GM19035 (cell line): ENCODE measurements at regions not wholly inside any gene's neighbourhood (a gene's known extent, or its start where the extent isn't known, plus 50 kb on each side); places are given as distances from the start of the nearest gene placed in this dataset.
"Not testable (repeated sequence)": the region's sequence is repeated elsewhere in the genome, so short reads cannot be mapped to it uniquely, and the experiment has no call there.

ENCODE experiments used
- ATAC-seq: cut with Tn5 transposase; IDR thresholded peaks from one replicate; pipeline ENCODE4 v1.9.1; 2021; ENCODE audit not compliant: unreplicated experiment

DNA sequence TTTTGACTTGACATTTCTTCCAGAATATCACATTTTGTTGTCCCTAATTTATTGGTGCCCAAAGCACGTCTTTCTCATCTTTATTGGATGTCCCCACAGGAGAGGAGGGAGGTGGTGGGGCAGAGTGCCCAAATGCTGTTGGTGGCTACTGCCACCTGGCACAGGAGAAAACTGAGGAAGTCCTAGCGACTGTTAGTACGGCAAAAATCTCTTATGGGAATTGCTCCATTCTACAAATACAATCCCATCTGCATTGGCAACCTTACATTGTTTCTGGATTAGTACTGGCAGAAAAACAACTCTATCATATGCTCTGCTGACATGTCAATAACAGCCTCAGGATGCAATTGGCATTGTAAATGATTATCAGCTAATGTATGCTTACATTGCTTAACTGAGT, 235.4 kb upstream of the IRAK1BP1 start:
- no peak for ATAC-seq

GRCh38 chr6:78639111-78640110, 227.9 kb upstream of the IRAK1BP1 start:
- no peak for ATAC-seq

DNA sequence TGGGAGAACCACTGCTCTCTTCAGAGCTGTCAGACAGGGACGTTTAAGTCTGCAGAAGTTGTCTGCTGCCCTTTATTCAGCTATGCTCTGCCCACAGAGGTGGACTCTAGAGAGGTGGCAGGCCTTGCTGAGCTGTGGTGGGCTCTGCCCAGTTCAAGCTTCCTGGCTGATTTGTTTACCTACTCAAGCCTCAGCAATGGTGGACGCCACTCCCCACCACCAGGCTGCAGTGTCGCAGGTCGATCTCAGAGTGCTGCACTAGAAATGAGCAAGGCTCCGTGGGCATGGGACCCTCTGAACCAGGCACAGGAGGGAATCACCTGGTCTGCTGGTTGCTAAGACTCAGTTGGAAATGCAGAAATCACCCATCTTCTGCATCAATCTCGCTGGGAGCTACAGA, 223.4 kb upstream of the IRAK1BP1 start:
- not testable (repeated sequence) for ATAC-seq

DNA sequence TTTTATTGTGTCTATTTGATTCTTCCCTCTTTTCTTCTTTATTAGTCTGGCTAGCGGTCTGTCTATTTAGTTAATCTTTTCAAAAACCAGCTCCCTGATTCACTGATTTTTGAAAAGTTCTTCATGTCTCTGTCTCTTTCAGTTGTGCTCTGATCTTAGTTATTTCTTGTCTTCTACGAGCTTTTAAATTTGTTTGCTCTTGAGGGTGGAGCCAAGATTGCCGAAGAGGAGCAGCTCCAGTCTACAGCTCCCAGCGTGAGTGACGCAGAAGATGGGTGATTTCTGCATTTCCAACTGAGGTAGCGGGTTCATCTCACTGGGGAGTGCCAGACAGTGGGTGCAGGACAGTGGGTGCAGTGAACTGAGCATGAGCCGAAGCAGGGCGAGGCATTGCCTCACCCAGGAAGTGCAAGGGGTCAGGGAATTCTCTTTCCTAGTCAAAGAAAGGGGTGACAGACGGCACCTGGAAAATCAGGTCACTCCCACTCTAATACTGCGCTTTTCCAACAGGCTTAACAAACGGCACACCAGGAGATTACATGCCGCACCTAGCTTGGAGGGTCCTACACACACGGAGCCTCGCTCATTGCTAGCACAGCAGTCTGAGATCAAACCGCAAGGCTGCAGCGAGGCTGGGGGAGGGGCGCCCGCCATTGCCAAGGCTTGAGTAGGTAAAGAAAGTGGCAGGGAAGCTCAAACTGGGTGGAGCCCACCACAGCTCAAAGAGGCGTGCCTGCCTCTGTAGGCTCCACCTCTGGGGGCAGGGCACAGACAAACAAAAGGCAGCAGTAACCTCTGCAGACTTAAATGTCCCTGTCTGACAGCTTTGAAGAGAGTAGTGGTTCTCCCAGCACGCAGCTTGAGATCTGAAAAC, 220.6 kb upstream of the IRAK1BP1 start:
- ATAC-seq: not testable (repeated sequence)

DNA sequence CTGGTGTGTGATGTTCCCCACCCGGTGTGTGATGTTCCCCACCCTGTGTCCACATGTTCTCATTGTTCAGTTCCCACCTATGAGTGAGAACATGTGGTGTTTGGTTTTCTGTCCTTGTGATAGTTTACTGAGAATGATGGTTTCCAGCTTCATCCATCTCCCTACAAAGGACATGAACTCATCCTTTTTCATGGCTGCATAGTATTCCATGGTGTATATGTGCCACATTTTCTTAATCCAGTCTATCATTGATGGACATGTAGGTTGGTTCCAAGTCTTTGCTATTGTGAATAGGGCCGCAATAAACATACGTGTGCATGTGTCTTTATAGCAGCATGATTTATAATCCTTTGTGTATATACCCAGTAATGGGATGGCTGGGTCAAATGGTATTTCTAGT, 201.5 kb upstream of the IRAK1BP1 start:
- ATAC-seq: not testable (repeated sequence)

DNA sequence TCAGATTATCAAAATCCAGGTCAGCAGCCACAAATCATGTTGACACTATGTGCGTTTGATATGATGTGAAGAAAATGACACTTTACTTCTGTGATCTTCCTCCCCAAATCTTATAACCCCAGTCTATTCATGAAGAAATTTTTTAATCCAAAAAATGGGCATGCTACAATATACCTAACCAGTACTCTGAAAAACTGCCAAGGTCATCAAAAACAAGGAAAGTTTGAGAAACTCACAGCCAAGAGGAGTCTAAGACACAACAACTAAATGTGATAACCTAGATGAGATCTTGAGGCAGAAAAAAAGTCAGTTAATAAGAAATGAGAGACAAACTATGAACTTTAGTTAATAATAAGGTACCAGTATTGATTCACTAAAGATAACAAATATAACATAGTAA, 200.6 kb upstream of the IRAK1BP1 start:
- ATAC-seq: no peak

- ATAC-seq: no peak
These were observed 197.2 kb upstream of the IRAK1BP1 start for GRCh38 chr6:78670156-78670555.

- no peak for ATAC-seq
These were observed 196.5 kb upstream of the IRAK1BP1 start for GRCh38 chr6:78670802-78671201.

GRCh38 chr6:78676069-78677007, 191.0 kb upstream of the IRAK1BP1 start:
- not testable (repeated sequence) for ATAC-seq

DNA sequence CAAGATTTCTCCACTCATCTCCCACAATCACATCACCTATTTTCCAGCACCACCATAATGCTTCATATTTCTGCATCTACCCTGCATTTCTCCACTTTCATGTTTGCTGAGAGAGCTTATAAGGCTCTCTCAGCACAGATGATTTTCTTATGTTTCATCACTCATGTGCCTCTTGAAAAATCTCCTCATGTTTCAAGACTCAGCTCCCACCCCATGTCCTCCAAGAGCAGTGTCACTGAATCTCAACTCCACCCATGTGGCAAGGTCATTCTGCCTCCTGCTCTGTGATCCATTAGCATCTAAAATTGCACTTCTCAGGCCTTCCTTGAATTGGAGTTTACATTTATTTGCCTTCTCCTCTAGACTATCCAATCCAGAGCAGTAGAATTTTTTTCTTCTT, 178.7 kb upstream of the IRAK1BP1 start:
- no peak for ATAC-seq

- no peak for ATAC-seq
These were observed 173.5 kb upstream of the IRAK1BP1 start for GRCh38 chr6:78693835-78694234.

- ATAC-seq: not testable (repeated sequence)
These were observed 172.7 kb upstream of the IRAK1BP1 start for GRCh38 chr6:78694628-78695027.

- no peak for ATAC-seq
These were observed 166.4 kb upstream of the IRAK1BP1 start for GRCh38 chr6:78700991-78701390.

GRCh38 chr6:78701407-78701806, 165.9 kb upstream of the IRAK1BP1 start:
- ATAC-seq: no peak

DNA sequence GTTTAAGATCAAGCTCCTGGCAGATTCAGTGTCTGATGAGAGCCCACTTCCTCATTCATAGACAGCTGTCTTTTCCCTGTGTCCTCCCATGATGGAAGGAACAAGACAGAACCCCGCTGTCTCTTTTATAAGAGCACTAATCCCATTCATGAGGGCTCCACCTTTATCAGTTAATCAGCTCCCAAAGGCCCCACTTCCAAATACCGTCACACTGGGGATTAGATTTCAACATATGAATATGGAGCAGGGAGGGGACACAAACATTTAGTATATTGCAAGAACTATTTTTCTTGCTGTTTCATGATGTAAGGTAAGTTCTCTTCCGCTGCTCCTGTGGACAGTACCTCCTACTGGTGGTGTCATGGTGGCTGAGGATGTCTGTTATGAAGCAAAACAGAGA, 158.3 kb upstream of the IRAK1BP1 start:
- no peak for ATAC-seq

GRCh38 chr6:78713564-78713963, 153.8 kb upstream of the IRAK1BP1 start:
- no peak for ATAC-seq

- no peak for ATAC-seq
These were observed 123.2 kb upstream of the IRAK1BP1 start for GRCh38 chr6:78744144-78744543.

DNA sequence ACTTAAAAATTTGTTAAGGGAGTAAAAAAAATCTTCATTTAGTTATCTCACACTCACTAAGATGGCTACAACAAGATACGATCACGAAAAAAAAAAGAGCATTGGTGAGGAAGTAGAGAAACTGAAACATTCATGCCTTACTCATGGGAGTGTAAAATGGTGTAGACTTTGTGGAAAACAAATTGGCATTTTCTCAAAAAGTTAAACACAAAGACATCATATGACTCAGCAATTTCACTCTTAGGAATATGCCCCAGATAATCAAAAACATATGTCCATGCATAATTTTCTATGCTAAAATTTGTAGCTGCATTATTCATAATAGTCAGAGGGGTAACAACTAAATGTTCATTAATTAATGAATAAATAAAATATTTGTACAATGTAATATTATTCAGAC, 120.9 kb upstream of the IRAK1BP1 start:
- ATAC-seq: no peak

GRCh38 chr6:78749326-78749725, 118.0 kb upstream of the IRAK1BP1 start:
- ATAC-seq: no peak

- ATAC-seq: not testable (repeated sequence)
These were observed 109.0 kb upstream of the IRAK1BP1 start for GRCh38 chr6:78758297-78758798.
